Activated CD4-positive, alpha-beta T cell treated with anti-CD3 and anti-CD28 coated beads, Interleukin-2, amount 10 ng/mL, durations not matched to agents 7 days and 5 days (primary cell): ENCODE measurements at regions not wholly inside any gene's neighbourhood (a gene's known extent, or its start where the extent isn't known, plus 50 kb on each side); places are given as distances from the start of the nearest gene placed in this dataset.
"Not testable (repeated sequence)": the region's sequence is repeated elsewhere in the genome, so short reads cannot be mapped to it uniquely, and the experiment has no call there.

Experiments
- CTCF ChIA-PET: fragments of 350-600 bp; sonication (Branson Sonifier 250); formaldehyde crosslinking; loops from one replicate; lab custom pipeline; 2021; ENCODE audit warnings: antibody characterized with exemption; lab: Charles Lee
- POLR2A ChIA-PET: fragments of 350-600 bp; sonication (Branson Sonifier 250); formaldehyde crosslinking; loops from one replicate; lab custom pipeline; 2021; ENCODE audit warnings: antibody characterized with exemption; lab: Charles Lee
- DNase-seq: peaks from one replicate; pipeline ENCODE4 v3.0.0-alpha.2; 2020
- H3K27ac Mint-ChIP-seq: one replicate; pipeline ENCODE4 v1.8.0; 2021; ENCODE audit warnings: mild to moderate bottlenecking, moderate library complexity, mixed read lengths
- H3K27me3 Mint-ChIP-seq: one replicate; pipeline ENCODE4 v1.8.0; 2021; ENCODE audit warnings: mixed read lengths
- H3K36me3 Mint-ChIP-seq: one replicate; pipeline ENCODE4 v1.8.0; 2021; ENCODE audit warnings: low read depth, mixed read lengths
- H3K4me1 Mint-ChIP-seq: one replicate; pipeline ENCODE4 v1.8.0; 2021; ENCODE audit warnings: mixed read lengths
- H3K4me3 Mint-ChIP-seq: one replicate; pipeline ENCODE4 v1.8.0; 2021; ENCODE audit warnings: mild to moderate bottlenecking, moderate library complexity, mixed read lengths
- H3K9me3 Mint-ChIP-seq: one replicate; pipeline ENCODE4 v1.8.0; 2021; ENCODE audit warnings: mixed read lengths

DNA sequence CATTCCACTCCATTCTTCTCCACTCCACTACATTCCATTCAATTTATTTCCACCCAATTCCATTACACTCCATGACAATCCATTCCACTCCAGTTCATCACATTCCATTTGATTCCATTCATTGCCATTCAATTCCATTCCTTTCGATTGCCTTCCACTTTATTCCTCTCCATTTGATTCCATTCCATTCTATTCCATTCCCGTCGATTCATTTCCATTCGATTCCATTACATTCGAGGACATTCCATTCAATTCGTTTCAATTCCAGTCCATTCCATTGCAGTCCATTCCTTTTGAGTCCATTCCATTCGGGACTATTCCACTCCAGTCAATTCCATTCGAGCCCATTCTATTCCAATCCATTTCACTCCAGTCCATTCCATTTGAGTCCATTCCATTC, 2577.8 kb upstream of the TPTE start:
- H3K27me3 Mint-ChIP-seq, CTCF ChIA-PET, H3K27ac Mint-ChIP-seq, H3K4me1 Mint-ChIP-seq, DNase-seq, H3K4me3 Mint-ChIP-seq, POLR2A ChIA-PET: not testable (repeated sequence)
- peaks cover 99% of the 10 kb centered on the region for H3K9me3 Mint-ChIP-seq
- peaks cover 86% of the 10 kb centered on the region for H3K36me3 Mint-ChIP-seq

DNA sequence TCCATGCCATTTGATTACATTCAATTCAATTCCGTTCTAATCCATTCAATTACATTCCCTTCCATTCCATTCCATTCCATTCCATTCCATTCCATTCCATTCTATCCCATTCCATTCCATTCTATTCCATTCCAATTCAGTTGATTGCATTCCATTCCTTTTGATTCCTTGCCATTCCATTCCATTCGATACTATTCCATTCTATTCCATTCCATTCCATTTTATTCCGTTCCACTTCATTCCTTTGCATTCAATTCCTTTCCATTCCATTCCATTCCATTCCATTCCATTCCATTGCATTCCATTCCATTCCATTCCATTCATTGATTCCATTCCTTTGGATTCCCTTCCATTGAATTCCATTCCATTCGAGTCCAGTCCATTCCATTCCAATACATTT, 2574.0 kb upstream of the TPTE start:
- POLR2A ChIA-PET, result no interaction called here
- Mint-ChIP-seq H3K4me3 (no peak overlapping the region), H3K36me3 (peaks cover 85% of the 10 kb centered on the region), H3K4me1 (no peaks in the 10 kb centered on the region), H3K9me3 (peaks cover 99% of the 10 kb centered on the region), H3K27me3 (no peaks in the 10 kb centered on the region), H3K27ac (no peak overlapping the region)
- no peak for DNase-seq
- CTCF ChIA-PET, result no interaction called here

DNA sequence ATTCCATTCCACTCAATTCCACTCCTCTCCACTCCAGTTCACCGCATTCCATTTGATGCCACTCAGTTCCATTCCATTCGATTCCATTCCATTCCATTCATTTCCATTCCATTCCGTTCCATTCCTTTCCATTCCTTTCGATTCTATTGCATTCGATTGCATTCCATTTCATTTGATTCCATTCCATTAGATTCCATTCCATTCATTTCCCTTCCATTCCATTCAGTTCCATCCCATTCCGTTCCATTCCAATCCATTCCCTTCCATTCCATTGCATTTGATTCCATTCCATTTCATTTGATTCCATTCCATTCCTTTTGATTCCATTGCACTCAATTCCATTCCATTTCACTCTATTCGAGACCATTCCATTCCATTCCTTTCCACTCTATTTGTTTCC, 2572.7 kb upstream of the TPTE start:
- peaks cover 100% of the 10 kb centered on the region for H3K9me3 Mint-ChIP-seq
- H3K4me1 Mint-ChIP-seq, POLR2A ChIA-PET, H3K27me3 Mint-ChIP-seq, H3K27ac Mint-ChIP-seq, DNase-seq, H3K4me3 Mint-ChIP-seq, CTCF ChIA-PET: not testable (repeated sequence)
- H3K36me3 Mint-ChIP-seq, result peaks cover 88% of the 10 kb centered on the region

DNA sequence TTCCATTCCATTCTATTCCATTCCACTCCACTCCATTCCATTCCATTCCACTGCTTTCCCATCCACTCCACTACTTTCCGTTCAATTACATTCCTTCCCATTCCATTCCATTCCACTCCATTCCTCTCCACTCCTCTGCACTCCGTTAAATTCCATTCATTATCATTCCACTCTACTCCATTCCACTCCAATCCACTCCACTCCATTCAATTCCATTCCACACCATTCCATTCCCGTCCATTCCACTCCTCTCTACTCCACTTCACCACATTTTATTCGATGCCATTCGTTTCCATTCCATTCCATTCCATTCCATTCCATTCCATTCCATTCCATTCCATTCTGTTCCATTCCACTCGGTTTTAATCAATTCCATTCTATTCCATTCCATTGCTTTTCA, 2571.5 kb upstream of the TPTE start:
- H3K27ac Mint-ChIP-seq, DNase-seq, POLR2A ChIA-PET, CTCF ChIA-PET, H3K4me1 Mint-ChIP-seq, H3K4me3 Mint-ChIP-seq, H3K27me3 Mint-ChIP-seq: not testable (repeated sequence)
- peaks cover 86% of the 10 kb centered on the region for H3K36me3 Mint-ChIP-seq
- H3K9me3 Mint-ChIP-seq, result peaks cover 100% of the 10 kb centered on the region

DNA sequence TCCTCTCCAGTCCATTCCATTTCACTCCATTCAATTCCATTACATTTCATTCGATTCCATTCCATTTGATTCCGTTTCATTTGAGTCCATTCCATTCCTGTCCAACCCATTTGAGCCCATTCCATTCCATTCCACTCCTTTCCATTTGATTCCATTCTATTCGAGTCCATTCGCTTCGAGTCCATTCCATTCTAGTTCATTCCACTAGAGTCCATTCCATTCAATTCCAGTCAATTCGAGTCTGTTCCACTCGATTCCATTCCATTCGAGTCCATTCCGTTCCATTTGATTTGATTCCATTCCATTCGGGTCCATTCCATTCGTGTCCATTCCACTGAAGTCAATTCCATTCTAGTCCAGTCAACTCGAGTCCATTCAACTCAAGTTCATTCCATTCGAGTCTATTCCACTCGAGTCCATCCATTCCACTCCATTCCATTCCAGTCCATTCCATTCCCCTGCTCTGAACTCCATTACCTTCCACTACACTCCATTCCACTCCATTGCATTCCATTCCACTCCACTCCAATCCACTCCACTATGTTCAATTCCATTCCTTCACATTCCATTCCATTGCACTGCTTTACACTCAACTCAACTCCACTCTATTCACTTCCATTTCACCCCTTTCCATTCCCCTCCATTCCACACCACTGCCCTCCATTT, 2569.4 kb upstream of the TPTE start:
- peaks cover 80% of the 10 kb centered on the region for H3K36me3 Mint-ChIP-seq
- H3K9me3 Mint-ChIP-seq, result peaks cover 100% of the 10 kb centered on the region
- no peaks in the 10 kb centered on the region for H3K27me3 Mint-ChIP-seq
- no peaks in the 10 kb centered on the region for H3K4me1 Mint-ChIP-seq
- ChIA-PET POLR2A (no interaction called here), CTCF (no interaction called here)
- no peak overlapping the region for H3K27ac Mint-ChIP-seq
- no peak overlapping the region for H3K4me3 Mint-ChIP-seq
- DNase-seq, result no peak

DNA sequence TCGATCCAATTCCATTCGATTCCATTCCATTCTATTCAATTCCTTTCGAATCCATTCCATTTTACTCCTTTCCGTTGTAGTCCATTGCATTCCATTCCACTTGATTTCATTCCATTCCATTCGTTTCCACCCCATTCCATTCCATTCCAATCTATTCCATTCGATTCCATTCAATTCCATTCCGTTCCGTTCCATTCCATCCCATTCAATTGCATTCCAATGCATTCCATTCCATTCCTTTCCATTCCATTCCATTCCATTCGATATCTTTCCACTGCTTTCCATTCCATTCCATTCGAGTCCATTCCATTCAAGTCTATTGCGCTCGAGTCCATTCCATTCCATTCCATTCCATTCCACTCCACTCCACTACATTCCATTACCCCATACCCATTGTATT, 2568.7 kb upstream of the TPTE start:
- ChIA-PET POLR2A (no interaction called here), CTCF (no interaction called here)
- Mint-ChIP-seq H3K9me3 (peaks cover 100% of the 10 kb centered on the region), H3K27me3 (no peaks in the 10 kb centered on the region), H3K4me1 (no peaks in the 10 kb centered on the region), H3K4me3 (no peak overlapping the region), H3K36me3 (peaks cover 78% of the 10 kb centered on the region), H3K27ac (no peak overlapping the region)
- DNase-seq, result no peak

DNA sequence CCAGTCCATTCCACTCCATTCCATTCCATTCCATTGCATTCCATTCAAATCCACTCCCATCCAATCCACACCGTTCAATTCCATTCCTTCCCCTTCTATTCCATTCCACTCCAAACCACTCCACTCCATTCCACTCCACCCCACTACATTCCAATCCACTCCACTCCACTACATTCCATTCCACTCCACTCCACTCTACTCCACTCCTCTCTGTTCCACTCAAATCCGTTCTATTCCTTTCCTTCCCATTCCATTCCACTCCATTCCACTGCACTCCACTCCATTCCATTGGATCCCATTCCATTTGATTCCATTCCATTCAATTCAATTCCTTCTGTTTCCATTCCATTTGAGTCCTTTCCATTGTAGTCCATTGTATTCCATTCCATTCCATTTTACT, 2568.3 kb upstream of the TPTE start:
- DNase-seq, result no peak
- H3K4me1 Mint-ChIP-seq, result no peaks in the 10 kb centered on the region
- no peak overlapping the region for H3K27ac Mint-ChIP-seq
- CTCF ChIA-PET, result no interaction called here
- H3K27me3 Mint-ChIP-seq, result no peaks in the 10 kb centered on the region
- H3K36me3 Mint-ChIP-seq, result peaks cover 76% of the 10 kb centered on the region
- no peak overlapping the region for H3K4me3 Mint-ChIP-seq
- H3K9me3 Mint-ChIP-seq, result peaks cover 100% of the 10 kb centered on the region
- POLR2A ChIA-PET, result no interaction called here

DNA sequence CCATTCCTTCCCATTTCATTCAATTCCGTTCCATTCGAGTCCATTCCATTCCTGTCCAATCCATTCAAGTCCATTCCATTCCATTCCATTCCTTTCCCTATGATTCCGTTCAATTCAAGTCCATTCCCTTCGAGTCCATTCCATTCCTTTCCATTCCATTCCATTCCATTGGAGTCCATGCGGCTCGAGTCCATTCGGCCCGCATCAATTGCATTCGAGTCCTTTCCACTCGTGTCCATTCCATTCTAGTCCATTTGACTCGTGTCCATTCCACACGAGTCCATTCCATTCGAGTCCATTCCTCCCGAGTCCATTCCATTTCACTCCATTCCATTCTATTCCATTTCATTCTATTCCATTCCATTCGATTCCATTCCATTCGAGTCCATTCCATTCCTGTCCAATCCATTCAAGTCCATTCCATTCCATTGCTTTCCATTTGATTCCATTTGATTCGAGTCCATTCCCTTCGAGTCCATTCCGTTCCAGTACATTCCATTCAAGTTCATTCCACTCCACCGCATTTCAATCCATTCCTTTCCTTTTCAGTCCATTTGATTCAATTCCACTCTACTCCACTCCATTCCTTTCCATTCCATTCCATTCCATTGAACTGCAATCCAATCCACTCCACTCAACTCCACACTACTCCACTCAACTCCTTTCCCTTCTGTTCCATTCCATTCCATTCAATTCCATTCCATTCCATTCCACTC, 2565.9 kb upstream of the TPTE start:
- H3K4me1 Mint-ChIP-seq, CTCF ChIA-PET, H3K27ac Mint-ChIP-seq, H3K27me3 Mint-ChIP-seq, POLR2A ChIA-PET, H3K4me3 Mint-ChIP-seq, DNase-seq: not testable (repeated sequence)
- Mint-ChIP-seq H3K36me3 (peaks cover 58% of the 10 kb centered on the region), H3K9me3 (peaks cover 92% of the 10 kb centered on the region)

DNA sequence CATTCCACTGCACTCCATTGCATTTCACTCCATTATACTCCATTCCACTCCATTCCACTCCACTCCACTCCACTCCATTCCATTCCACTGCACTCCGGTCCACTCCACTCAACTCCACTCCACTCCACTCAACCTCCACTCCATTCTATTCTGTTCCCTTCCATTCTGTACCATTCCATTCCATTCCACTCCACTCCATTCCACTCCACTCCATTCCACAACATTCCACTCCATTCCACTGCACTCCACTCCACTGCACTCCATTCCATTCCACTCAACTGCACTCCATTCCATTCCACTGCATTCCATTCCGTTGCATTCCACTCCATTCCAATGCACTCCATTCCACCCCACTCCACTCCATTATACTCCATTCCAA, 2565.3 kb upstream of the TPTE start:
- POLR2A ChIA-PET, H3K27me3 Mint-ChIP-seq, H3K27ac Mint-ChIP-seq, CTCF ChIA-PET, H3K4me1 Mint-ChIP-seq, H3K4me3 Mint-ChIP-seq, DNase-seq: not testable (repeated sequence)
- Mint-ChIP-seq H3K36me3 (peaks cover 52% of the 10 kb centered on the region), H3K9me3 (peaks cover 91% of the 10 kb centered on the region)

DNA sequence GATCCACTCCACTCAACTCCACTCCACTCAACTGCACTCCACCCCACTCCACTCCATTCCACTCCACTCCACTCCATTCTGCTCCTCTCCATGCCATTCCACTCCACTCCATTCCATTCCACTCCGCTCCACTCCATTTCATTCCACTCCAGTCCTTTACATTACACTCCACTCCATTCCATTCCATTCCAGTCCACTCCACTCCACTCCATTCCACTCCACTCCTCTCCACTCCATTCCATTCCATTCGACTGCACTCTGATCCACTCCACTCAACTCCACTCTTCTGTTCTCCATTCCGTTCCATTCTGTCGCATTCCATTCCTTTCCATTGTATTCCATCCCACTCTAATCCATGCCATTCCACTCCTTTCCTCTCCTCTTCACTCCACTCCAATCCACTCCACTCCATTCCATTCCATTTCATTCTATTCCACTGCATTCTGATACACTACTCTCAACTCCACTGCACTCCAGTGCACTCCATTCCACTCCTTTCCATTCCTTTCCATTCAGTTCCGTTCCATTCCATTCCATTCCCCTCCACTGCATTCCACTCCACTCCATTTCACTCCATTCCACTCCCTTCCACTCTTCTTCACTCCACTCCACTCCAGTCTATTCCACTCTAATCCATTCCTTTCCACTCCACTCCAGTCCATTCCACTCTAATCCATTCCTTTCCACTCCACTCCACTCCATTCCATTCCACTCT, 2564.2 kb upstream of the TPTE start:
- H3K4me1 Mint-ChIP-seq, H3K27me3 Mint-ChIP-seq, DNase-seq, H3K4me3 Mint-ChIP-seq, POLR2A ChIA-PET, H3K27ac Mint-ChIP-seq, CTCF ChIA-PET: not testable (repeated sequence)
- Mint-ChIP-seq H3K9me3 (peaks cover 88% of the 10 kb centered on the region), H3K36me3 (peaks cover 42% of the 10 kb centered on the region)

DNA sequence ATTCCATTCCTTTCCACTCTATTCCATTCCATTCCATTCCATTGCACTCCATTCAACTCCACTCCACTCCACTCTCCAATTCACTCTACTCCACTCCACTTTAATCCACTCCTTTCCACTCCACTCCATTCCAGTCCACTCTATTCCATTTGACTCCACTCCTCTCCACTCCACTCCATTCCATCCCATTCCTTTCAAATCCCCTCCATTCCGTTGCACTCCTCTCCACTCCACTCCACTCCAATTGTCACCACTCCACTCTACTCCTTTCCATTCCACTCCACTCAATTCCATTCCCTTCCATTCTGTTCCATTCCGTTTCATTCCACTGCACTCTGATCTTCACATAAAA, 2563.7 kb upstream of the TPTE start:
- peaks cover 86% of the 10 kb centered on the region for H3K9me3 Mint-ChIP-seq
- H3K36me3 Mint-ChIP-seq, result peaks cover 37% of the 10 kb centered on the region
- POLR2A ChIA-PET, result no interaction called here
- no peak overlapping the region for H3K4me3 Mint-ChIP-seq
- no peaks in the 10 kb centered on the region for H3K27me3 Mint-ChIP-seq
- H3K4me1 Mint-ChIP-seq, result no peaks in the 10 kb centered on the region
- H3K27ac Mint-ChIP-seq, result no peak overlapping the region
- DNase-seq, result no peak
- CTCF ChIA-PET, result no interaction called here
